ENCODE measurements at regions not wholly inside any gene's neighbourhood (a gene's known extent, or its start where the extent isn't known, plus 50 kb on each side); places are given as distances from the start of the nearest gene placed in this dataset.

GRCh38 chr16:18062713-18063112 is 273.8 kb downstream of the NPIPA8 start:
- Histone ChIP-seq H3K36me3 (no peaks in the 10 kb centered on the region), H3K27me3 (no peaks in the 10 kb centered on the region), H3K27ac (no peak overlapping the region), H3K4me3 (no peak overlapping the region), H3K4me1 (no peaks in the 10 kb centered on the region), H3K9me3 (no peaks in the 10 kb centered on the region)
- ATAC-seq (no peak), DNase-seq (no peak)
- intact Hi-C loops (cut with DNase I; ENCODE audit: low total_unique reads), result no loop called here
- in situ Hi-C loops (cut with MboI; ENCODE audit: low sequenced_read_pairs in 4 of 4), result no loop called here
- TF ChIP-seq, protein P1, sequence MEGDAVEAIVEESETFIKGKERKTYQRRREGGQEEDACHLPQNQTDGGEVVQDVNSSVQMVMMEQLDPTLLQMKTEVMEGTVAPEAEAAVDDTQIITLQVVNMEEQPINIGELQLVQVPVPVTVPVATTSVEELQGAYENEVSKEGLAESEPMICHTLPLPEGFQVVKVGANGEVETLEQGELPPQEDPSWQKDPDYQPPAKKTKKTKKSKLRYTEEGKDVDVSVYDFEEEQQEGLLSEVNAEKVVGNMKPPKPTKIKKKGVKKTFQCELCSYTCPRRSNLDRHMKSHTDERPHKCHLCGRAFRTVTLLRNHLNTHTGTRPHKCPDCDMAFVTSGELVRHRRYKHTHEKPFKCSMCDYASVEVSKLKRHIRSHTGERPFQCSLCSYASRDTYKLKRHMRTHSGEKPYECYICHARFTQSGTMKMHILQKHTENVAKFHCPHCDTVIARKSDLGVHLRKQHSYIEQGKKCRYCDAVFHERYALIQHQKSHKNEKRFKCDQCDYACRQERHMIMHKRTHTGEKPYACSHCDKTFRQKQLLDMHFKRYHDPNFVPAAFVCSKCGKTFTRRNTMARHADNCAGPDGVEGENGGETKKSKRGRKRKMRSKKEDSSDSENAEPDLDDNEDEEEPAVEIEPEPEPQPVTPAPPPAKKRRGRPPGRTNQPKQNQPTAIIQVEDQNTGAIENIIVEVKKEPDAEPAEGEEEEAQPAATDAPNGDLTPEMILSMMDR (IDR thresholded peaks at IDR 0.05 in 4 of 5, conservative IDR thresholded peaks at IDR 0.05 in 1 of 5), result no peak
- no peak for TF ChIP-seq POLR2A (IDR thresholded peaks at IDR 0.05)

- Histone ChIP-seq H3K4me3 (no peak overlapping the region), H3K4me1 (no peaks in the 10 kb centered on the region), H3K9me3 (no peaks in the 10 kb centered on the region), H3K36me3 (no peaks in the 10 kb centered on the region), H3K27ac (no peak overlapping the region), H3K27me3 (no peaks in the 10 kb centered on the region)
- DNase-seq (no peak), ATAC-seq (no peak)
- TF ChIP-seq POLR2A (IDR thresholded peaks at IDR 0.05), result no peak
- TF ChIP-seq, protein P1 (IDR thresholded peaks at IDR 0.05 in 4 of 5, conservative IDR thresholded peaks at IDR 0.05 in 1 of 5), result no peak
- in situ Hi-C loops (cut with MboI; ENCODE audit: low sequenced_read_pairs in 4 of 4) (no loop called here), intact Hi-C loops (cut with DNase I; ENCODE audit: low total_unique reads) (no loop called here)
Measured at GRCh38 chr16:18060351-18060750, 276.2 kb downstream of the NPIPA8 start.

- in situ Hi-C loops (cut with MboI; ENCODE audit: low sequenced_read_pairs in 4 of 4) (no loop called here), intact Hi-C loops (cut with DNase I; ENCODE audit: low total_unique reads) (no loop called here)
- ATAC-seq, result no peak
- no peak for TF ChIP-seq POLR2A (IDR thresholded peaks at IDR 0.05)
- TF ChIP-seq, protein P1 (IDR thresholded peaks at IDR 0.05 in 4 of 5, conservative IDR thresholded peaks at IDR 0.05 in 1 of 5), result no peak
- no peaks in the 10 kb centered on the region for H3K4me1 ChIP-seq
- H3K27ac ChIP-seq, result no peak overlapping the region
- no peaks in the 10 kb centered on the region for H3K9me3 ChIP-seq
- DNase-seq, result no peak
- H3K4me3 ChIP-seq, result no peak overlapping the region
- no peaks in the 10 kb centered on the region for H3K27me3 ChIP-seq
- H3K36me3 ChIP-seq, result no peaks in the 10 kb centered on the region
Measured at GRCh38 chr16:18059577-18059976, 277.0 kb downstream of the NPIPA8 start.

DNA sequence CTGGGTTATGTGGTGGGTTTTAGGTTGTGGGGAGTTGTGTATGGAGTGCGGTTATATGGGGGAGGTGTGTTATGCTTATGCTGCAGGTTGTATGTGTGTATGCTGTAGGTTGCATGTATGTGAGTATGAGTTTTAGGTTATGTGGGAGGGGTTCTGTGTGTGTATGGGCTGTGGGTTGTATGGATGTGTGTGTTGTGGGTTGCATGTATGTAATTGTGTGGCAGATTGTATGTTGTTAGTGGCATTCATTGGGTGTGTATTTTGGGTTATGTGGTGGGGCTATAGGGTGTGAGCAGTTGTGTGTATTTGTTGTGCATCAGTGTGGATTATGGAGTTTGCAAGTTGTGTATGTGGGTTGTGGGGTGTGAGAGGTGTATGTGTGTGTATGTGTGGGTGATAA is 277.4 kb downstream of the NPIPA8 start:
- Histone ChIP-seq H3K4me3 (no peak overlapping the region), H3K27me3 (no peaks in the 10 kb centered on the region), H3K9me3 (no peaks in the 10 kb centered on the region), H3K27ac (no peak overlapping the region), H3K36me3 (no peaks in the 10 kb centered on the region), H3K4me1 (no peaks in the 10 kb centered on the region)
- DNase-seq (no peak), ATAC-seq (no peak)
- no peak for TF ChIP-seq POLR2A (IDR thresholded peaks at IDR 0.05)
- TF ChIP-seq, protein P1 (IDR thresholded peaks at IDR 0.05 in 4 of 5, conservative IDR thresholded peaks at IDR 0.05 in 1 of 5), result no peak
- intact Hi-C loops (cut with DNase I; ENCODE audit: low total_unique reads), result no loop called here
- in situ Hi-C loops (cut with MboI; ENCODE audit: low sequenced_read_pairs in 4 of 4), result no loop called here

DNA sequence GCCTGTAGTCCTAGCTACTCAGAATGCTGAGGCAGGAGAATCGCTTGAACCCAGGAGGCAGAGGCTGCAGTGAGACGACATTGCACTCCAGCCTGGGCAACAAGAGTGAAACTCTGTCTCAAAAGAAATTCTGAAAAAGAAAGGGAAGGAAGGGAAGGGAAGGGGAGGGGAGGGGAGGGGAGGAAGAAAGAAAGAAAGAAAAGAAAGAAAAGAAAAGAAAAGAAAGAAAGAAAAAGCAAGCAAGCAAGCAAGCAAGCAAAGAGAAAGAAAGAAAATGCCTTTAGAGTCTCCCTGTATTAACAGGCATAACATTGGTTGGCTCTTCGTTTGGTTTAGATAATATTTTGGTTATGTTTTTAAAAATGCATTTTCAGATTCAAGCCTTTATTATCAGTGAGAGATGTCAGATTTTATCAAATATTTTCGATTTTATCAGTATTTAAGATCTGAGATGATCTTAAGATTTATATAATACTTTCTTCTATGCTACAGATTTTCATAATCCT is 281.1 kb downstream of the NPIPA8 start:
- no peak for ATAC-seq
- intact Hi-C loops (cut with DNase I; ENCODE audit: low total_unique reads), result no loop called here
- TF ChIP-seq, protein P1 (IDR thresholded peaks at IDR 0.05 in 4 of 5, conservative IDR thresholded peaks at IDR 0.05 in 1 of 5), result no peak
- no peak for TF ChIP-seq POLR2A (IDR thresholded peaks at IDR 0.05)
- in situ Hi-C loops (cut with MboI; ENCODE audit: low sequenced_read_pairs in 4 of 4), result no loop called here
- DNase-seq, result no peak
- Histone ChIP-seq H3K27me3 (no peaks in the 10 kb centered on the region), H3K9me3 (no peaks in the 10 kb centered on the region), H3K27ac (no peak overlapping the region), H3K4me1 (no peaks in the 10 kb centered on the region), H3K36me3 (no peaks in the 10 kb centered on the region), H3K4me3 (no peak overlapping the region)
